WI38 (cell line): ENCODE measurements at regions not wholly inside any gene's neighbourhood (a gene's known extent, or its start where the extent isn't known, plus 50 kb on each side); places are given as distances from the start of the nearest gene placed in this dataset.
"Not testable (repeated sequence)": the region's sequence is repeated elsewhere in the genome, so short reads cannot be mapped to it uniquely, and the experiment has no call there.

ENCODE experiments used
- H3K4me3 ChIP-seq: 2 replicates; pipeline ENCODE4 v1.5.1; 2011; ENCODE audit warnings: low read depth, mild to moderate bottlenecking, control low read depth, low read length
- CTCF ChIP-seq: IDR thresholded peaks from 2 replicates; pipeline ENCODE4 v1.5.1; 2012; ENCODE audit warnings: low read depth, mild to moderate bottlenecking, control low read depth, low read length

GRCh38 chr21:33139084-33139483 lies 69.1 kb downstream of the OLIG1 start:
- H3K4me3 ChIP-seq, result no peak overlapping the region
- TF ChIP-seq CTCF, result no peak

- H3K4me3 ChIP-seq, result no peak overlapping the region
- TF ChIP-seq CTCF, result no peak
These were observed 70.3 kb downstream of the OLIG1 start for GRCh38 chr21:33140288-33140687.

GRCh38 chr21:33146467-33146866 lies 76.5 kb downstream of the OLIG1 start:
- TF ChIP-seq CTCF, result no peak
- no peak overlapping the region for H3K4me3 ChIP-seq

GRCh38 chr21:33149181-33149580 lies 79.2 kb downstream of the OLIG1 start:
- no peak for TF ChIP-seq CTCF
- no peak overlapping the region for H3K4me3 ChIP-seq

- not testable (repeated sequence) for H3K4me3 ChIP-seq
These were observed 78.8 kb upstream of the IFNAR2 start for GRCh38 chr21:33150968-33151367.

- H3K4me3 ChIP-seq, result no peak overlapping the region
- TF ChIP-seq CTCF, result no peak
These were observed 77.6 kb upstream of the IFNAR2 start for GRCh38 chr21:33151941-33152731.

- TF ChIP-seq CTCF, result no peak
- H3K4me3 ChIP-seq, result no peak overlapping the region
These were observed 77.0 kb upstream of the IFNAR2 start for GRCh38 chr21:33152732-33153130.

GRCh38 chr21:33155005-33155404 lies 74.7 kb upstream of the IFNAR2 start:
- no peak overlapping the region for H3K4me3 ChIP-seq
- no peak for TF ChIP-seq CTCF
